RKO (cell line): ENCODE measurements at regions not wholly inside any gene's neighbourhood (a gene's known extent, or its start where the extent isn't known, plus 50 kb on each side); places are given as distances from the start of the nearest gene placed in this dataset.
"Not testable (repeated sequence)": the region's sequence is repeated elsewhere in the genome, so short reads cannot be mapped to it uniquely, and the experiment has no call there.

Source experiments
- DNase-seq: peaks from one replicate; pipeline ENCODE4 v3.0.0-alpha.2; 2016; ENCODE audit warnings: low spot score

DNA sequence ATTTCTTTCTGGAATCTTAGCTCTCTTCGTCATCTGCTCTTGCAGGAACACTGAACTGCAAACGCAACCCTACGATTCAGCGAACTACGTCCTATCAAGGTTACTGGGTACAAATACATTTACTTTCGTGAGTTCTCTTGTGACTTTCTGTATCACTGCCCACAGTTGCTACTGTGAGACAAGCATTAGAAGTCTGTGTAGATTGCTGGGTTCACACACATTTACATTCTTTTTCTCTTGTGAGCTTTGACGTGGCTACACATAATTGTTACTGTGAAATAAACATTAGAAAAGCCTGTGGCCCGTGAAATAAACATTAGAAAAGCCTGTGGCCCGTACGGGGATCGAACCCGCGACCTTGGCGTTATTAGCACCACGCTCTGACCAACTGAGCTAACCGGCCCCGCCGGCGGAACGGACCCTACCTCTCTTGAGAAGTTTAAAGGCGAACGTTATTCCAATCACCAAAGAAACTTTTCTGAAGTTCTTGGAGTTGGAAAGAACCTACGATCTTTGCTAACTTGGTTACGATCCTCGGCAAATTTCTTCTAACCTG is 61.2 kb upstream of the ZNF322 start:
- not testable (repeated sequence) for DNase-seq

DNA sequence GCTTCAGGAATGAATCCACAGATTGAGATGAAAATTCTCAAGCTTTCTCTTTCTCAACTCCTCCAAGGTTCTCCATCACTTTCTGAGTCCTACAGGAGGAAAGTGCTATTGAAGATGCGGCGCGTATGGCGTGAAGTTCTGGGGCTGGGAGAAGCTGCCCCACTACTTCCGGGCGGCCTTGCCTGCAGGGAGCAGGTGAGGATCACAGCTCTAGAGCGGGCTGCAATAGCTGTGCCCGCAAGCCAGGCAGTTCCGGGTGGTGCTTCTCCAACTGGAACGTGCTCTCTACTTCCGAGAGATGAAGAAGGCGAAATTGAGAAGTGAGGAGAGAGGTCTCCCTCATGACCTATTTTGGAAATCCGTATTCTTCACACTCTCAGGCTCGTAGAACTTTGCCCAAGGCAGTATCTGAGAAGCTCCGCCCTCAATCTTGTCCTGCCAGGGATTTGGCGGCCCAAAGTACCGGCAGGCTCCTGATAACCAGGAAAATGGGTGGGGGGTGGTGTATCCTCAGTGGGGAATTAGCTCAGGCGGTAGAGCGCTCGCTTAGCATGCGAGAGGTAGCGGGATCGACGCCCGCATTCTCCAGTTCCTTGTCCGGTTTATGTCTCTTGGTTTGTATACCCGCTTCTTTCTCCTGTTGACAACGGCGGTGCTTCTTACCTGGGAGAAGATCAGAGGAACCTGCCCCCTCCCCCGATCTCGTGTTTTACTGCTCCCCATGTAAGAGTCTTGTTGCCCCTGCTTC is 70.6 kb upstream of the ZNF322 start:
- not testable (repeated sequence) for DNase-seq

DNA sequence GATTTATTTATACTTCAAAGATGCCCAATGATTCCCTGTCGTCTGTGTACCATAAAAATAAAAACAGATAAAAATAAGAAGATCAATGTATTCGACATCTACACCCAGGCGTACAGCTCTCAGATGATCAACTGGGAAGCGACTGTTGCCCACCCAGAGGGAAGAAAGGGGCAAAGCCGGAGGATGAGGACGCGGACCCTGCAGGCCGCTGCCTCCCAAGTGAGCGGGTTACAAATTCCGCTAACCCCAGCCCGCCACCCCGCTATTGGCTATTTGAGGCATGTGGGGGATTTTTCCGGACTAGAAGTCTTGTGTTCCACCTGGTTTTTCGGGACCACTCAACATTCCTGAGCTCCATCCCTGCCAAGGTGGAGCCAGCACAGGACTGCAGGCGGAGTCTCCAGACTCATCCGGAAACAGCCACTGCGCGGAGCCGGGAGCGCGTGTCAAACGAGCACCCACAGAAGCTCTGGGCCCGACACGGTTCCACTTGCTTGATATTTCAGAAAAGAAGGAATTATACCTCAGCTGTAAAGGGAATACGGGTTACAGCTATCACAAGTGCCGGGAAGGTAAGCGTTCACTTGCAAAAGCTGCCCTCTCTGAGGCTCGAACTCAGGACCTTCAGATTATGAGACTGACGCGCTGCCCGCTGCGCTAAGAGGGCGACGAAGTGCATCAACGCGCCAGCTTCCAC is 75.4 kb upstream of the ZNF322 start:
- DNase-seq = not testable (repeated sequence)

DNA sequence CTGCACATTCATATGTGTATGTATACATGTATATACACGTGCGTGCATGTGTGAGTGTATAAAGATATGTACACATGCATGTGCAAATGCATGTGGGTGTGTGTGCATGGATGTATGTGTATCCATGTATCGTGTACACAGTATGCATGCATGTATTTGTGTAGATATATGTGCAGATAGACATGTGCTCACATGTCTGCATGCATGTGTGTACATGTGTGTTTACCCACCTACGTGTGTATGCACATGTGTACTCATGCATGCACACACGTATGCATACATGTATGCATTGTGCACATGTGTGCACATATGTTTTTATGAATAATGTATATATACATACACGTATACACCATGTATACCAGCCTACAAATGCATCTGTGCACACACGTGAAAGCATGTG is 80.3 kb upstream of the ZNF322 start:
- no peak for DNase-seq

DNA sequence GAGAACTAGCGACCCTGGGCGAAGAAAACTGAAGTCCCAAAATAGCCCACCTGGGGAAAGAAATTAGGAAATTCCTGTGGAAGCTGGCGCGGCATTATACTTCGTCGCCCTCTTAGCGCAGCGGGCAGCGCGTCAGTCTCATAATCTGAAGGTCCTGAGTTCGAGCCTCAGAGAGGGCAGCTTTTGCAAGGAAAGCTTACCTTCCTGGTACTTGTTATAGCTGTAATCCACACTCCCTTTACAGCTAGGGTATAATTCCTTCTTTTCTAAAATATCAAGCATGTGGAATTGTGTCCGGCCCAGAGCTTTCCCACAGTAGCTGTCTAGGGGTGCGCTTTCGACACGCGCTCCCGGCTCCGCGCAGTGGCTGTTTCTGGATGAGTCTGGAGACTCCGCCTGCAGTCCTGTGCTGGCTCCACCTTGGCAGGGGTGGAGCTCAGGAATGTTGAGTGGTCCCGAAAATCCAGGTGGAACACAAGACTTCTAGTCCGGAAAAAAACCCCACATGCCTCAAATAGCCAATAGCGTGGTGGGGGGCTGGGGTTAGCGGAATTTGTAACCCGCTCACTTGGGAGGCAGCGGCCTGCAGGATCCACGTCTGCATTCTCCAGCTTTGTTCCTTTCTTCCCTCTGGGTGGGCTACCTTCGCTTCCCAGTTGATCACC is 83.7 kb upstream of the ZNF322 start:
- DNase-seq = no peak

DNA sequence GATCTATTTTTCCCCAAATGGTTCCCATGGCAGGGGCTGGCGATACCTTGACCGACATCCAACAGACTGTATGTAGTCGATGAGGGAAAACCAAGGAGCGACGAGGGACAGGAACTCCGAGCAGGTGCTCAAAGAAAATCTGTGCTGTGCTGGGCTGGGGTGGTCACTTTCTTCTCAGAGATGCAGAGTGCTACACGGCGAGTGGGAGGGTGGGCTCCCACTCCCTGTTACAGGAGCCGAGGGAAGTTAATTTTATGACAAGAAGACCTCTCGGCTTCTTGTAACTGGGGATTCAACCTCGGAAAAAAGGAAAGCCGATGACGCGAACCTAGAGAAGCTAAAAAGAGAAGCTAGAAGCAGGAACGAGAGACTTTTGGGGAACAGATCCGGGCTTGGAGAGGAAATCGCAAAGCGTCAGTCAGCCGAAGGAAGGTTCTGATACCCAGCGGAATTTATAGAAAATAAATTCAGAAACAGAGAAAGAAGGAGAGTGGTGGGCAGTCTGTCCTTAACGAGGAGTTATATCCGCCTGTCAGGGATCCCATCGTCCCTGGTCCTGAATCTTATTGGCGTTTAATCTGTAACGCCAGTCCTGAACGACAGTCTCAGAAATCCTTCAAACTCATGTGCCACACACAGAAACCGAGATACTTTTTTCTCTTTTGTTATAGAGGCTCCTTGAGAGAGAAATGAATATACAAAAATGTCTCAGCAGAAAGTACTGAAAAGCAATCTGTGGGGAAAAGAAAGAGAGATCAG is 84.6 kb upstream of the ZNF322 start:
- DNase-seq = no peak

DNA sequence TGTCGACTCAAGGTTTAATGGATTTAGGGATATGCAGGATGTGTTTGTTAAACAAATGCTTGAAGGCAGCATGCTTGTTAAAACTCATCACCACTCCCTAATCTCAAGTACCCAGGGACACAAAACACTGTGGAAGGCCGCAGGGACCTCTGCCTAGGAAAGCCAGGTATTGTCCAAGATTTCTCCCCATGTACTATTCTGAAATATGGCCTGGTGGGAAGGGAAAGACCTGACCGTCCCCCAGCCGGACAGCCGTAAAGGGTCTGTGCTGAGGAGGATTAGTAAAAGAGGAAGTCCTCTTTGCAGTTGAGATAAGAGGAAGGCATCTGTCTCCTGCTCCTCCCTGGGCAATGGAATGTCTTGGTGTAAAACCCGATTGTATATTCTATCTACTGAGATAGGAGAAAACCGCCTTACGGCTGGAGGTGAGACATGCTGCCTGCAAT is 85.3 kb upstream of the ZNF322 start:
- not testable (repeated sequence) for DNase-seq

DNA sequence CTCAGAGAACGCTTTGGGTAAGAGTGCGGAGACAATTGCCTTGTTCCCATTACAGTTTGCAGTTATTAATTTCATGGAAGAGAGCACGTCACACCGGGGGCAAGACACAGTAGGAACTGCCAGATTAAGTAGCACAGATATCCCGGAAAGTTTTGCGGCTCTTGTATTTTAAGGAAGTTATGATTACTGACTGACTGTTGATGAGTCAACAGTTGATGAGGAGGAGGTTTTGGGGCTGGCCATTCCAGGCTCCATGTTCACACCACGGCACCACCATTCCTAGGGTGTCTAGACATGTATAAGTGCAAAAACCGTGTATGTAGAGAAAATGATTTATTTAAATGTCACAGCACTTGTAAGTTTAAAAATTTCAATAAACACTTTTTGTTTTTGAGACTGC is 86.4 kb upstream of the ZNF322 start:
- DNase-seq = not testable (repeated sequence)

DNA sequence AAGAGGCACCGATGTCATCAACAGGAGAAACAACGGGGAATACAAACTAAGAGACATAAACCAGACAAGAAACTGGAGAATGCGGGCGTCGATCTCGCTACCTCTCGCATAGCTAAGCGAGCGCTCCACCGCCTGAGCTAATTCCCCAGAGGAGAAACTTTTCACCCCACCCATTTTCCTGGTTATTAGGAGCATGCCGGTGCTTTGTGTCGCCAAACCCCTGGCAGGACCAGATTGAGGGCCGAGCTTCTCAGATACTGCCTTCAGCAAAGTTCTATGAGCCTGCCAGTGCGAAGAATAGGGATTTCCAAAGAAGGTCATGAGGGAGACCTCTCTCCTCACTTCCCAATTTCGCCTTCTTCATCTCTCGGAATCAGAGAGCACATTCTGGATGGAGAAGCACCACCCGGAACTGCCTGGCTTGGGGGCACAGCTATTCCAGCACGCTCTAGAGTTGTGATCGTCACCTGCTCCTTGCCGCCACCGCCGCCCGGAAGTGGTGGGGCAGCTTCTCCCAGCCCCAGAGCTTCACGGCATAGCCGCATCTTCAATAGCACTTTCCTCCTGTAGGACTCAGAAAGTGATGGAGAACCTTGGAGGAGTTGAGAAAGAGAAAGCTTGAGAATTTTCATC is 89.7 kb upstream of the ZNF322 start:
- not testable (repeated sequence) for DNase-seq

DNA sequence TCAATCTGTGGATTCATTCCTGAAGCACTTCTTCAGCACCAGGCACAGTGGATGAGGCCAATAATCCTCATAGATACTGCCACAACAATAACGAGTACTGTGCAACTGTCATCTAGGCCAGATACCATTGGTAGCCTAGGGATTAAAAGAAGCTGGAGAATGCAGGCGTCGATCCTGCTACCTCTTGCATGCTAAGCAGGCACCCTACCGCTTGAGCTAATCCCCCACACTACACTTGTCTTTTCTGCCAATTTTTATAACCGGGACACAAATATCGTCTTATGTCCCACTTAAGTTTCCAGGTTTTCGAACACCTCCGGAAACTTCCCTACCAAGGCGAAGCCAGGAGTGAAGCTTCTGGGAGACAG is 90.2 kb upstream of the ZNF322 start:
- DNase-seq = not testable (repeated sequence)

DNA sequence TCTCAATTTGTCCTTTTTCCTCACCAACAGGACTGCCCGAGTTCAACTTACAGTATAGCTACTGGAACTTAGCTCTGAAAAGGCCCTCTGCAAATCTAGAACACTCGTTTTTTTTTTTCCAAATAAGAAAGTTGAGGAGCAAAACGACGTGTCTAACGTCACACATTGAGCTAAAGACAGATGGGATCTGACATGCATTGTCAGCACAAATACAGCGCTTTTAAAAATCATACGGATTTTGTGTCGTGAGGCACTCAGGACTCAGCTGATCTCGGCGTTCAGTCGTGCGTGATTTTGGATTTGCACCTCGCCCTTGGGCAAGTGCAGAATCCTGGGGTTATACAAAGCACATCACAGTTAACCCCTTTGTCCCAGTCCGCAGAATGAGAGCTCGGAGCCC is 94.7 kb upstream of the ZNF322 start:
- DNase-seq = no peak

DNA sequence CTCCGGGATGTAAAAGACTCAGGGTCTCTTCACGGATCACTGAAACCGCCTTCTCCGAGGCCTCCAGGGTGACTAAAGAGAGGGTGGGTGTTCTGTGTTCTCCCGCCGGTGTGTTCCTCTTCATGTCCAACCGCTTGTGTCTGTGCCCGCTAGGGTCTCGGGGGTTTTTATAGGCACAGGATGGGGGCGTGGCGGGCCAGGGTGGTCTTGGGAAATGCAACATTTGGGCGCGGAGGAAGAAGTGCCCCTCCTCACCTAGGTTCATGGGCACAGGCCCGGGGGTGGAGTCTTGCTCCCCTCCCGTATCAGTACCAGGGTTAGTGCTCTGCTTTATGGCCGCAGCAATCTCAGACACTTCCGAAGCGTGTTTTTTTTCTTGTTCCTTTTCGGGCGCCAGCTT is 95.3 kb upstream of the ZNF322 start:
- not testable (repeated sequence) for DNase-seq

DNA sequence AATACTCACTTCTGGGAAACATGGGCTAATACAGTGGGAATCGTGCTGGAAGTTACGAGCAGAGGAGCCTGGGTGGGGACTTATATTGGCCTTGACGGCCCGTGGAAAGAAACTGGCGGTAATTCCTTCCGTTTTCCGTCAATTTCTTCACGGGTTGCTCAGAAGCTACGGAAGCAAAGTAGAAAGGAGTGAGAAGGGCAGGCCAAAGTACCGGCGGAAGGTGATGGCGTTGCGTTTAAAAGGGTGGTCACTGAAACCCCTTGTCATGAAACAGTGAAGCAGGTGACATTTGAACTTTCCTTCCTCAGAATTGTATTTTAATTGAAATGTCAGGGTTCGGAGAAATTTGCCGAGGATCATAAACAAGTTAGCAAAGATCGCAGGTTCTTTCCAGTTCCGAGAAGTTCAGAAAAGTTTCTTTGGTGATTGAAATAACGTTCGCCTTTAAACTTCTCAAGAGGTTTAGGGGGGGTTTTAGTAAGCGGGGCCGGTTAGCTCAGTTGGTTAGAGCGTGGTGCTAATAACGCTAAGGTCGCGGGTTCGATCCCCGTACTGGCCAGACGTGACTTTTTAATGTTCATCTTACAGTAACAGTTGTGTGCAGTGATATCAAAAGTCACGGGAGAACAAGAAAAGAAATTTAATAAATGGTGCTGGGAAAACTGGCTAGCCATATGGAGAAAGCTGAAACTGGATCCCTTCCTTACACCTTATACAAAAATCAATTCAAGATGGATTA is 96.7 kb upstream of the ZNF322 start:
- not testable (repeated sequence) for DNase-seq

DNA sequence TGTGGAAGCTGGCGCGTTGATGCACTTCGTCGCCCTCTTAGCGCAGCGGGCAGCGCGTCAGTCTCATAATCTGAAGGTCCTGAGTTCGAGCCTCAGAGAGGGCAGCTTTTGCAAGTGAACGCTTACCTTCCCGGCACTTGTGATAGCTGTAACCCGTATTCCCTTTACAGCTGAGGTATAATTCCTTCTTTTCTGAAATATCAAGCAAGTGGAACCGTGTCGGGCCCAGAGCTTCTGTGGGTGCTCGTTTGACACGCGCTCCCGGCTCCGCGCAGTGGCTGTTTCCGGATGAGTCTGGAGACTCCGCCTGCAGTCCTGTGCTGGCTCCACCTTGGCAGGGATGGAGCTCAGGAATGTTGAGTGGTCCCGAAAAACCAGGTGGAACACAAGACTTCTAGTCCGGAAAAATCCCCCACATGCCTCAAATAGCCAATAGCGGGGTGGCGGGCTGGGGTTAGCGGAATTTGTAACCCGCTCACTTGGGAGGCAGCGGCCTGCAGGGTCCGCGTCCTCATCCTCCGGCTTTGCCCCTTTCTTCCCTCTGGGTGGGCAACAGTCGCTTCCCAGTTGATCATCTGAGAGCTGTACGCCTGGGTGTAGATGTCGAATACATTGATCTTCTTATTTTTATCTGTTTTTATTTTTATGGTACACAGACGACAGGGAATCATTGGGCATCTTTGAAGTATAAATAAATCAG is 106.8 kb upstream of the ZNF322 start:
- not testable (repeated sequence) for DNase-seq

DNA sequence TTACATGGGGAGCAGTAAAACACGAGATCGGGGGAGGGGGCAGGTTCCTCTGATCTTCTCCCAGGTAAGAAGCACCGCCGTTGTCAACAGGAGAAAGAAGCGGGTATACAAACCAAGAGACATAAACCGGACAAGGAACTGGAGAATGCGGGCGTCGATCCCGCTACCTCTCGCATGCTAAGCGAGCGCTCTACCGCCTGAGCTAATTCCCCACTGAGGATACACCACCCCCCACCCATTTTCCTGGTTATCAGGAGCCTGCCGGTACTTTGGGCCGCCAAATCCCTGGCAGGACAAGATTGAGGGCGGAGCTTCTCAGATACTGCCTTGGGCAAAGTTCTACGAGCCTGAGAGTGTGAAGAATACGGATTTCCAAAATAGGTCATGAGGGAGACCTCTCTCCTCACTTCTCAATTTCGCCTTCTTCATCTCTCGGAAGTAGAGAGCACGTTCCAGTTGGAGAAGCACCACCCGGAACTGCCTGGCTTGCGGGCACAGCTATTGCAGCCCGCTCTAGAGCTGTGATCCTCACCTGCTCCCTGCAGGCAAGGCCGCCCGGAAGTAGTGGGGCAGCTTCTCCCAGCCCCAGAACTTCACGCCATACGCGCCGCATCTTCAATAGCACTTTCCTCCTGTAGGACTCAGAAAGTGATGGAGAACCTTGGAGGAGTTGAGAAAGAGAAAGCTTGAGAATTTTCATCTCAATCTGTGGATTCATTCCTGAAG is 111.6 kb upstream of the ZNF322 start:
- not testable (repeated sequence) for DNase-seq

DNA sequence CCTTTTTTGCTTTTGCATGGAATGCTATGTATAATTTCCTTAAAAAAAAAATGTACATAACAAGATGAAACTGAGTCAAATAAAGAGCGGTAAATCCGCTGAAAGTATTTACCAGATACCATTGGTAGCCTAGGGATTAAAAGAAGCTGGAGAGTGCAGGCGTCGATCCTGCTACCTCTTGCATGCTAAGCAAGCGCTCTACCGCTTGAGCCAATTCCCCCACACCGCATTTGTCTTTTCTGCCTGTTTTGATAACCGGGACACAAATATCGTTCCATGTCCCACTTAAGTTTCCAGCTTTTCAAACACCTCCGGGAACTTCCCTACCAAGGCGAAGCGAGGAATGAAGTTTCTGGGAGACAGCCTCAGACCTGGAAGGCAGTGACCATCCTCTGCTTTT is 113.9 kb upstream of the ZNF322 start:
- not testable (repeated sequence) for DNase-seq

DNA sequence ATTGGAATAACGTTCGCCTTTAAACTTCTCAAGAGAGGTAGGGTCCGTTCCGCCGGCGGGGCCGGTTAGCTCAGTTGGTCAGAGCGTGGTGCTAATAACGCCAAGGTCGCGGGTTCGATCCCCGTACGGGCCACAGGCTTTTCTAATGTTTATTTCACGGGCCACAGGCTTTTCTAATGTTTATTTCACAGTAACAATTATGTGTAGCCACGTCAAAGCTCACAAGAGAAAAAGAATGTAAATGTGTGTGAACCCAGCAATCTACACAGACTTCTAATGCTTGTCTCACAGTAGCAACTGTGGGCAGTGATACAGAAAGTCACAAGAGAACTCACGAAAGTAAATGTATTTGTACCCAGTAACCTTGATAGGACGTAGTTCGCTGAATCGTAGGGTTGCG is 121.0 kb upstream of the ZNF322 start:
- DNase-seq = not testable (repeated sequence)

DNA sequence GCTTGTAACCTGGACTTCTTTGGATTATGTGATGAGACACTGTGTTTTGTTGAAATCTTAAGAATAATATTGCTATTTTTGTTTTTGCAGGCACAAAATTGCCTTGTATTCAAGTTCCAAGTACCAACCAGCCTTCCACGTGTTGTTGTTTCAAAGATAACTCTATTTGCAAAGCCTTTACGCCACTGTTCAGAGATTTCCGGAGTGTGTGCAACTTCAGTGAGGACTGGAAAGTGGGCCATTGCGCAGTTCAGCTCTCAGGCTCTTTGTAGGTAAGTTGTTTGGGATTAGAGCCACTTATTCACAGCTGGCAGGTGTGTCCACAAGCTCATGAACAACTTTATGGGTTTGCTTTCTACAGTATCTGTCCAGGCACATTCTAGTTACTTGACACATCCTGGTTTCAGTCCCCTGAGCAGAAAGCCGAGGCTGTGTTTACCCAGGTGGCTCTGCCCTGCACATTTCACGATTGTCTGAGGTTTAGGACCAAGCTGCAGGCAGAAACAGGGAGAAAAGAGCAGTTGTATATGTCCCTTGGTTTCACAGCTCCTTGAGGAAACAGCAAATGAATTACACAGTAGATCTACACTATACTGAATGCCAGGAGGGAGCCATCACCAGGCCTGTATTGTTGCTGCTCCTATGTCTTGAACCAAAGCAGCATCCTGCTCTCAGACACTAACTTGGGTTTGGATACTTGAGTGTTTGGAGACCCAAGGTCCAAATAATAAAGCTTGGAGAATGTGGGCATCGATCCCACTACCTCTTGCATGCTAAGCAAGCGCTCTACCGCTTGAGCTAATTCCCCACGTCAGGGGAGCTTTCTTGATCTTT is 136.1 kb upstream of the ZNF322 start:
- DNase-seq = not testable (repeated sequence)
